ENCODE measurements at regions not wholly inside any gene's neighbourhood (a gene's known extent, or its start where the extent isn't known, plus 50 kb on each side); places are given as distances from the start of the nearest gene placed in this dataset.
"Not testable (repeated sequence)": the region's sequence is repeated elsewhere in the genome, so short reads cannot be mapped to it uniquely, and the experiment has no call there.

GRCh38 chr3:156048483-156048882 lies 71.9 kb upstream of the KCNAB1 start:
- TF ChIP-seq CTCF, POLR2A (IDR thresholded peaks at IDR 0.05): not testable (repeated sequence)
